RWPE1 (cell line): ENCODE measurements at regions not wholly inside any gene's neighbourhood (a gene's known extent, or its start where the extent isn't known, plus 50 kb on each side); places are given as distances from the start of the nearest gene placed in this dataset.

Experiments used
- CTCF ChIA-PET: fragments of 350-600 bp; sonication (Branson Sonifier 250); formaldehyde crosslinking; extraction: SDS; loops from one replicate; lab custom pipeline; 2021; lab: Yijun Ruan, JAX
- POLR2A ChIA-PET: fragments of 400-600 bp; formaldehyde crosslinking; extraction: SDS; loops from one replicate; lab custom pipeline; 2020; ENCODE audit warnings: antibody characterized with exemption; ENCODE audit not compliant: low non-redundant PET; lab: Yijun Ruan, JAX
- DNase-seq: peaks from one replicate; pipeline ENCODE4 v3.0.0; 2012; ENCODE audit warnings: low spot score
- H3K27ac ChIP-seq: fragments of 450-650 bp; 2 replicates; pipeline ENCODE4 v1.5.1; 2017
- CTCF ChIP-seq: fragments of 450-650 bp; conservative IDR thresholded peaks from 2 replicates; pipeline ENCODE4 v1.5.1; 2017; ENCODE audit warnings: low read depth, mild to moderate bottlenecking

DNA sequence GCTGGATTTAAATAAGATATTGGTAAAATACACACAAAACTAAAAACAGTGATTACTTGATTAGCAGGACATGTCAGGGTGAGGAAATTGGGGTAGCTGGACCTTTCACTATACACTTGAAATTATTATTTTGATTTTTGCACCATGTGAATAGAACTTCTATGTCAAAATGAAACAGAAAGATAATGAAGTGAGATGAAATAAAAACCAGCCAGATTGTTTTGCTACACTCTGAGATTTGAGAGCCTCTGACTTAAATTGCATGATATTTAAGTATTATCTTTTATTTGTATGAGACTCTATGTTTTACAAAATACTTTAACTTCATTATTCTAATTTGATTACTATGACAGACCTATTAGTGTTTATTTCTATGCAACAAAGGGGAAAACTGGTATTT is 819.6 kb upstream of the ATXN8OS start:
- ChIA-PET POLR2A (no interaction called here), CTCF (no interaction called here)
- TF ChIP-seq CTCF, result no peak
- no peak for DNase-seq
- no peak overlapping the region for H3K27ac ChIP-seq

DNA sequence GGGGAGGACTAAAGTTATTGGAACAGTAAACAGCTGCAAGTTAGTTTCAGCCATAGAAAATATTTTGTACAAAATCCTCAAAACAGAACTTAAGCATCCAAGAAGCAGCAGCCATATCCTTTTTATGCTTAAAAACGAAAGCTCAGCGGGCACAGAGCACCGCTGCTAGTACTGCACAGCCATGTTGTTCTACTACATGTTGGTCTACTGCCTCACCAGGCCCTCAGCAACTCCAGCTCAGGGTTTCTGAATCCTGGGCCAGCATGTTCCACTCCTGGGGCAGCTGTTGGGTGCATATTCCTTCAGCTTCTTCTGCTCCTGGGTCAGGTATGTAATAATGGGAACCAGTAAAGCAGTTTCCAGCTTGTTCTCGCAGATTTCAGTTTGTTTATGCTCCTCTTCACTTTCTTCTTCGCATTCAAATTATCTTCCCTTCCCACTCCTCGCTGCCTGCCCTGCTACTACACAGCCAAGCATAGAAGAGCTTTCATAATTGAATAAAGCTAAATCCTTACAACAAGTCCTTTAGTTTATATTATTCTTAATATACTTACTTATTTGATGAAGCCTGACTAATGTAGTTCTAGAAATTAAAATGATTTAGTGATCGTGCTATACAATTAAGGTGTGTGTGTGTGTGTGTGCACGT is 820.5 kb upstream of the ATXN8OS start:
- POLR2A ChIA-PET, result no interaction called here
- no peak for DNase-seq
- TF ChIP-seq CTCF, result no peak
- CTCF ChIA-PET, result no interaction called here
- H3K27ac ChIP-seq, result no peak overlapping the region

DNA sequence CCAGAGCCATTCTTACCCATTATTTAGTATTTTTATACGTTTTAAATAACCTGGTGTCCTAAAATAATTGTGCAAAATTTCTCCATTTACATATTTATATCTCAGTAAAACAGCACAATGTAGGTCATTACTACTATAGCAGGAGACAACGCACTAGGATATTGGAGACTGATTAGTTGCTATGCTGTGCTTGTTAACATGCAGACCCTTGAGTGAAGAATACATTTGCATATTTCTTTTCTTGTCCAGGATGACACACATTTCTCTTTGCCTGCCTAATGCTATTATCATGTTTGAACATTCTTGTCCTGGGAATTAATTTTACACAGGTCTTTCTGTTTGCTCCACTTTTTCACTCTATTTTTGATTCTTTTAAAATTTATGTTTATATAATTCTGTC is 823.8 kb upstream of the ATXN8OS start:
- DNase-seq, result no peak
- no peak for TF ChIP-seq CTCF
- H3K27ac ChIP-seq, result no peak overlapping the region
- POLR2A ChIA-PET, result no interaction called here
- CTCF ChIA-PET, result no interaction called here

- CTCF ChIA-PET, result no interaction called here
- TF ChIP-seq CTCF, result no peak
- POLR2A ChIA-PET, result no interaction called here
- no peak for DNase-seq
- H3K27ac ChIP-seq, result no peak overlapping the region
Observed at GRCh38 chr13:69283301-69283700, 824.3 kb upstream of the ATXN8OS start.

- no peak for DNase-seq
- ChIA-PET POLR2A (no interaction called here), CTCF (no interaction called here)
- no peak overlapping the region for H3K27ac ChIP-seq
- TF ChIP-seq CTCF, result no peak
Observed at GRCh38 chr13:69280399-69280798, 827.2 kb upstream of the ATXN8OS start.

GRCh38 chr13:69279213-69279612 is 828.4 kb upstream of the ATXN8OS start:
- ChIA-PET POLR2A (no interaction called here), CTCF (interaction anchor here (0.6 kb wide), 1 partner anchor 181 kb away, joined by 6 read pairs; no protein-coding TSS in a partner anchor)
- H3K27ac ChIP-seq, result no peak overlapping the region
- no peak for TF ChIP-seq CTCF
- no peak for DNase-seq
